HG03342 (cell line): ENCODE measurements at regions not wholly inside any gene's neighbourhood (a gene's known extent, or its start where the extent isn't known, plus 50 kb on each side); places are given as distances from the start of the nearest gene placed in this dataset.
"Not testable (repeated sequence)": the region's sequence is repeated elsewhere in the genome, so short reads cannot be mapped to it uniquely, and the experiment has no call there.

ENCODE experiments used
- ATAC-seq: cut with Tn5 transposase; IDR thresholded peaks from one replicate; pipeline ENCODE4 v1.9.1; 2021; ENCODE audit warnings: mild to moderate bottlenecking, moderate library complexity; ENCODE audit not compliant: unreplicated experiment

GRCh38 chr3:157589211-157589610 is 86.0 kb upstream of the VEPH1 start:
- ATAC-seq = no peak

GRCh38 chr3:157588386-157589060 is 85.3 kb upstream of the VEPH1 start:
- ATAC-seq = no peak

GRCh38 chr3:157586293-157586692 is 83.1 kb upstream of the VEPH1 start:
- no peak for ATAC-seq

GRCh38 chr3:157585386-157585785 is 82.2 kb upstream of the VEPH1 start:
- no peak for ATAC-seq

GRCh38 chr3:157582637-157582973 is 79.4 kb upstream of the VEPH1 start:
- ATAC-seq = no peak

GRCh38 chr3:157581956-157582636 is 78.9 kb upstream of the VEPH1 start:
- not testable (repeated sequence) for ATAC-seq

- no peak for ATAC-seq
Observed at GRCh38 chr3:157581371-157581770, 78.2 kb upstream of the VEPH1 start.

- ATAC-seq = no peak
Observed at GRCh38 chr3:157578181-157578580, 75.0 kb upstream of the VEPH1 start.

- no peak for ATAC-seq
Observed at GRCh38 chr3:157574531-157574930, 71.3 kb upstream of the VEPH1 start.

- no peak for ATAC-seq
Observed at GRCh38 chr3:157573780-157574378, 70.7 kb upstream of the VEPH1 start.

GRCh38 chr3:157573281-157573680 is 70.1 kb upstream of the VEPH1 start:
- no peak for ATAC-seq

GRCh38 chr3:157572559-157573270 is 69.5 kb upstream of the VEPH1 start:
- peak; percentile 81 for ATAC-seq

GRCh38 chr3:157566596-157566995 is 63.4 kb upstream of the VEPH1 start:
- ATAC-seq = no peak

GRCh38 chr3:157559401-157559800 is 56.2 kb upstream of the VEPH1 start:
- no peak for ATAC-seq
